ENCODE measurements at regions not wholly inside any gene's neighbourhood (a gene's known extent, or its start where the extent isn't known, plus 50 kb on each side); places are given as distances from the start of the nearest gene placed in this dataset.

DNA sequence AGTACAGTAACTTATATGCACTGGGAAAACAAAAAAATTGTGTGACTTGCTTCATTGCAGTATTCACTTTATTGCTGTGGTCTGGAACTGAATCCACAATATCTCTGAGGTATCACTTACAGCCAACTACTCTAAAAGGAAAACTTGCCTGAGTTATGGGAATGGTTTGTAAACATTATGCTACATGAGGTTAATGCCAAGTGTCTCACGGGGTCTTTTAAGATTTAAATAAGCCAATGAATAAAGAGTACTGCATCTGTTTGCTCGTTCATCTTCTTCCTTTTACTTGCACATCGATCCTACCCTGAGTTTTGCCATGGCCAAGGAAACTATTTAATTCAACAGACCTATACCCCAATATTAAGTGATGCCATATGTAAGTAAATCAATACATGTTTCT, 72.0 kb upstream of the API5 start:
- TF ChIP-seq EZH2 (optimal IDR thresholded peaks at IDR 0.05; ENCODE audit: low read depth, low read length) = no peak
- TF ChIP-seq, protein P1, sequence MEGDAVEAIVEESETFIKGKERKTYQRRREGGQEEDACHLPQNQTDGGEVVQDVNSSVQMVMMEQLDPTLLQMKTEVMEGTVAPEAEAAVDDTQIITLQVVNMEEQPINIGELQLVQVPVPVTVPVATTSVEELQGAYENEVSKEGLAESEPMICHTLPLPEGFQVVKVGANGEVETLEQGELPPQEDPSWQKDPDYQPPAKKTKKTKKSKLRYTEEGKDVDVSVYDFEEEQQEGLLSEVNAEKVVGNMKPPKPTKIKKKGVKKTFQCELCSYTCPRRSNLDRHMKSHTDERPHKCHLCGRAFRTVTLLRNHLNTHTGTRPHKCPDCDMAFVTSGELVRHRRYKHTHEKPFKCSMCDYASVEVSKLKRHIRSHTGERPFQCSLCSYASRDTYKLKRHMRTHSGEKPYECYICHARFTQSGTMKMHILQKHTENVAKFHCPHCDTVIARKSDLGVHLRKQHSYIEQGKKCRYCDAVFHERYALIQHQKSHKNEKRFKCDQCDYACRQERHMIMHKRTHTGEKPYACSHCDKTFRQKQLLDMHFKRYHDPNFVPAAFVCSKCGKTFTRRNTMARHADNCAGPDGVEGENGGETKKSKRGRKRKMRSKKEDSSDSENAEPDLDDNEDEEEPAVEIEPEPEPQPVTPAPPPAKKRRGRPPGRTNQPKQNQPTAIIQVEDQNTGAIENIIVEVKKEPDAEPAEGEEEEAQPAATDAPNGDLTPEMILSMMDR (IDR thresholded peaks at IDR 0.05; ENCODE audit: low read length) = no peak

All from MM.1S (cell line).